Gastroesophageal sphincter (tissue), 4 donors: ENCODE measurements at regions not wholly inside any gene's neighbourhood (a gene's known extent, or its start where the extent isn't known, plus 50 kb on each side); places are given as distances from the start of the nearest gene placed in this dataset.

ENCODE experiments used
- ATAC-seq: fragments of 150-250 bp; one replicate; pipeline ENCODE4 v1.9.1; 2016; ENCODE audit warnings: mild to moderate bottlenecking, moderate library complexity
- H3K27ac ChIP-seq, 4 donors: fragments of 200-600 bp; sonication (generic) in 3 of 4; 1 replicate in 3 of 4; 2 replicates in 1 of 4; pipeline ENCODE4 v1.5.1; 2016 to 2019
- H3K27me3 ChIP-seq: fragments of 200-600 bp; sonication (generic); one replicate; pipeline ENCODE4 v1.5.1; 2019
- H3K36me3 ChIP-seq, 2 donors: fragments of 200-600 bp; sonication (generic); one replicate each; pipeline ENCODE4 v1.5.1; 2019; ENCODE audit warnings: control low read depth in 1 of 2
- H3K4me1 ChIP-seq, 3 donors: fragments of 200-600 bp; sonication (generic); 1 replicate in 2 of 3; 2 replicates in 1 of 3; pipeline ENCODE4 v1.5.1; 2016 to 2019; ENCODE audit warnings: control low read depth in 2 of 3
- H3K4me3 ChIP-seq, 2 donors: fragments of 200-600 bp; sonication (generic); one replicate each; pipeline ENCODE4 v1.5.1; 2019; ENCODE audit warnings: mild to moderate bottlenecking in 1 of 2, moderate library complexity in 1 of 2
- H3K9me3 ChIP-seq, 3 donors: fragments of 200-600 bp; sonication (generic); one replicate each; pipeline ENCODE4 v1.5.1; 2017 to 2019; ENCODE audit warnings: control low read depth in 2 of 3
- EP300 ChIP-seq: sonication (generic); formaldehyde crosslinking; IDR thresholded peaks from one replicate; pipeline ENCODE4 v1.6.1; 2017; ENCODE audit warnings: antibody characterized with exemption, mild to moderate bottlenecking
- POLR2A ChIP-seq, 2 donors: fragments of 450-650 bp; IDR thresholded peaks; one replicate each; pipeline ENCODE4 v1.6.1; 2017; ENCODE audit warnings: antibody characterized with exemption in 2 of 2, mild to moderate bottlenecking in 2 of 2, moderate library complexity in 1 of 2
- POLR2AphosphoS5 ChIP-seq: sonication (generic); formaldehyde crosslinking; IDR thresholded peaks from one replicate; pipeline ENCODE4 v1.6.1; 2017; ENCODE audit warnings: antibody characterized with exemption
- WGBS, 2 donors: methylation state at CpG; one replicate each; pipeline ENCODE4 v1.1.5; 2018; ENCODE audit warnings: low coverage in 1 of 2; 5-methylcytosine and 5-hydroxymethylcytosine counted together
- TF ChIP-seq, protein P1 (sequence below), 4 experiments: fragments of 200-600 bp in 2 of 4; fragments of 450-650 bp in 2 of 4; sonication (generic) in 1 of 4; IDR thresholded peaks; one replicate each; pipeline ENCODE4 v1.5.1; 2017 to 2019; ENCODE audit warnings: antibody characterized with exemption in 4 of 4, mild to moderate bottlenecking in 2 of 4, moderate library complexity in 2 of 4

DNA sequence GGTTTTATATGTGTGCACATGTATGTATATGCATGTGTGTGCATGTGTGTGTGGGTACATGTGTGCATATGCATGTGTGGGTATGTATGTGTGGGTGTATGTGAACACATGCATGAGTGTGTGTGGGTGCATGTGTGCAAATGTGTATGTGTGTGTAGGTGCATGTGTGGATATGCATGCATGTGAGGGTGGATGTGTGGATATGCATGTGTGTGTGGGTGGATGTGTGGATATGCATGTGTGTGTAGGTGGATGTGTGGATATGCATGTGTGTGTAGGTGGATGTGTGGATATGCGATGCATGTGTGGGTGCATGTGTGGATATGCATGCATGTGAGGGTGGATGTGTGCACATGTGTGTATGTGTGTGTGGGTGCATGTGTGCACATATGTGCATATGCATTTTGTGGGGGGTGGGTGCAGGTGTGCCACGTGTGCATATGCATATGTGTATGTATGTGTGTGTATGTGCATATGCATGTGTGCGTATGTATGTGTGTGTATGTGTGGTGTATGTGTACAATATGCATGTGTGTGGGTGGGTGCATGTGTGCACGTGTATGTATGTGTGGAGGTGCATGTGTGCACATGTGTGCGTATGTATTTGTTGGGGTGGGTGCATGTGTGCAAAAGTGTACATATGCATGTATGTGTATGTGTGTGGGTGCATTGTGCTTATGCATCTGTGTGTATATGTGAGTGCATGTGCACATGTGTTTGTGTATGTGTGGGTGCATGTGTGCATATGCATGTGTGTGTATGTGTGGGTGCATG, 144.2 kb downstream of the GAS1 start:
- Histone ChIP-seq H3K27ac (no peak overlapping the region), H3K9me3 (no peaks in the 10 kb centered on the region), H3K4me3 (no peak overlapping the region), H3K36me3 (no peaks in the 10 kb centered on the region), H3K27me3 (no peaks in the 10 kb centered on the region), H3K4me1 (peaks cover 0 to 15% (median 7%) of the 10 kb centered on the region in 3 donors)
- 93 to 96% methylated on average over 5 of the region's 5 CpGs for WGBS, 2 donors
- TF ChIP-seq POLR2AphosphoS5 (no peak), EP300 (no peak), POLR2A (IDR thresholded peaks at IDR 0.05) (no peak)
- TF ChIP-seq, protein P1, sequence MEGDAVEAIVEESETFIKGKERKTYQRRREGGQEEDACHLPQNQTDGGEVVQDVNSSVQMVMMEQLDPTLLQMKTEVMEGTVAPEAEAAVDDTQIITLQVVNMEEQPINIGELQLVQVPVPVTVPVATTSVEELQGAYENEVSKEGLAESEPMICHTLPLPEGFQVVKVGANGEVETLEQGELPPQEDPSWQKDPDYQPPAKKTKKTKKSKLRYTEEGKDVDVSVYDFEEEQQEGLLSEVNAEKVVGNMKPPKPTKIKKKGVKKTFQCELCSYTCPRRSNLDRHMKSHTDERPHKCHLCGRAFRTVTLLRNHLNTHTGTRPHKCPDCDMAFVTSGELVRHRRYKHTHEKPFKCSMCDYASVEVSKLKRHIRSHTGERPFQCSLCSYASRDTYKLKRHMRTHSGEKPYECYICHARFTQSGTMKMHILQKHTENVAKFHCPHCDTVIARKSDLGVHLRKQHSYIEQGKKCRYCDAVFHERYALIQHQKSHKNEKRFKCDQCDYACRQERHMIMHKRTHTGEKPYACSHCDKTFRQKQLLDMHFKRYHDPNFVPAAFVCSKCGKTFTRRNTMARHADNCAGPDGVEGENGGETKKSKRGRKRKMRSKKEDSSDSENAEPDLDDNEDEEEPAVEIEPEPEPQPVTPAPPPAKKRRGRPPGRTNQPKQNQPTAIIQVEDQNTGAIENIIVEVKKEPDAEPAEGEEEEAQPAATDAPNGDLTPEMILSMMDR (IDR thresholded peaks at IDR 0.05) = no peak
- ATAC-seq = no peak

GRCh38 chr9:86801246-86801645, 146.1 kb downstream of the GAS1 start:
- H3K9me3 ChIP-seq = no peaks in the 10 kb centered on the region
- WGBS, 2 donors = 14 to 18% methylated on average over 5 of the region's 5 CpGs
- ATAC-seq = peak; percentile 16

GRCh38 chr9:86800681-86801080, 146.6 kb downstream of the GAS1 start:
- 11 to 82% methylated on average over 2 to 3 of the region's 3 CpGs for WGBS, 2 donors
- no peak for ATAC-seq
- Histone ChIP-seq H3K27ac (peak overlapping the region in 1 of 4 donors; percentile 19), H3K27me3 (no peaks in the 10 kb centered on the region), H3K4me1 (peaks cover 0 to 26% (median 7%) of the 10 kb centered on the region in 3 donors), H3K4me3 (no peak overlapping the region), H3K9me3 (no peaks in the 10 kb centered on the region), H3K36me3 (no peaks in the 10 kb centered on the region)
- TF ChIP-seq, protein P1 (IDR thresholded peaks at IDR 0.05) = no peak
- TF ChIP-seq POLR2AphosphoS5 (no peak), EP300 (no peak), POLR2A (IDR thresholded peaks at IDR 0.05) (no peak)

More at GRCh38 chr9:86801246-86801645, 146.1 kb downstream of the GAS1 start:
- TF ChIP-seq EP300 (no peak), POLR2A (IDR thresholded peaks at IDR 0.05) (no peak), POLR2AphosphoS5 (no peak)
- TF ChIP-seq, protein P1 (IDR thresholded peaks at IDR 0.05) = no peak
- Histone ChIP-seq H3K4me1 (peaks cover 0 to 24% (median 7%) of the 10 kb centered on the region in 3 donors), H3K4me3 (no peak overlapping the region), H3K36me3 (no peaks in the 10 kb centered on the region), H3K27me3 (no peaks in the 10 kb centered on the region), H3K27ac (peak overlapping the region in 2 of 4 donors; percentile 19 to 44)

DNA sequence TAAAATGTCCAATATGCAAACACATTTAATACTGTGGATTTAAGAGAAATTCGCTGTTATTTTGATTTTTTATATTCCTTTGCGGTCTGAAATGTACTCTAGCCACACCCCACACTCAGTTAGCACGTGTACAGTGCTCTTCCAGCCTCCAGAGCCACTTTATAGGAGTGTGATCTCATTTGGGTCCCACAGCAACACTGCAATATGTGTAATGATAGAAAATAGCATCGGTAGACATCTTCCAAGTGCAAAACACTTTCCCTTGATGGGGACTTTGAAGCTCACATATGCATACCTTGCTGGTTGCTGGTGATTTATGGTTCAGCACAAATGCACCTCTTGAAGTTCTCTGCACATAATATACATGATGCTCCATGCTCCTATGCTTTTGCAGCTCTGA, 148.3 kb downstream of the GAS1 start:
- WGBS, 2 donors = 82 to 87% methylated on average over 3 to 4 of the region's 4 CpGs
- Histone ChIP-seq H3K9me3 (no peaks in the 10 kb centered on the region), H3K27me3 (no peaks in the 10 kb centered on the region), H3K4me1 (peaks cover 0 to 42% (median 10%) of the 10 kb centered on the region in 3 donors), H3K36me3 (no peaks in the 10 kb centered on the region), H3K27ac (no peak overlapping the region), H3K4me3 (no peak overlapping the region)
- ATAC-seq = no peak
- TF ChIP-seq, protein P1 (IDR thresholded peaks at IDR 0.05) = no peak
- TF ChIP-seq EP300 = no peak
- no peak for TF ChIP-seq POLR2A (IDR thresholded peaks at IDR 0.05)
- TF ChIP-seq POLR2AphosphoS5 = no peak

DNA sequence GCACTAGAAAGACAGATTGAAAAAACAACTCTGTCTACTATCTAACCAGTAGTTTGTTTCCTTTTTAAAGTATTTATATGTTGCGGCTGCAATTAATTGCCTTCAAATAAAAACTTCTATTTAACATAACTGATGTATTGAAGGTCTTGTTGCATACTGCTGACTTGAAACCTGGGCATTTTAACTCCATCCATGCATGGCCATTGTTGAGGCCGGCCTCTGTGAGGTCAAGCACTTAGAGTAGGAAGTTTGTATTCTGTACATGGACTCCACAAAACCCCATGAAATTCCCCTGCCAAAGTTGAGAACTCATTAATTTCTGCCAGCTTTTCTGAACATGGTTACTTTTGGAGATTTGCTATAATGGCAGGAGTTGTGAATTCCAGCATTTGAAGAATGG, 150.6 kb downstream of the GAS1 start:
- Histone ChIP-seq H3K36me3 (no peaks in the 10 kb centered on the region), H3K4me3 (no peak overlapping the region), H3K4me1 (peaks cover 0 to 42% (median 5%) of the 10 kb centered on the region in 3 donors), H3K27me3 (no peaks in the 10 kb centered on the region), H3K27ac (peak overlapping the region in 2 of 4 donors; percentile 32 to 41), H3K9me3 (no peaks in the 10 kb centered on the region)
- no peak for ATAC-seq
- TF ChIP-seq EP300 (no peak), POLR2A (IDR thresholded peaks at IDR 0.05) (no peak), POLR2AphosphoS5 (no peak)
- TF ChIP-seq, protein P1 (IDR thresholded peaks at IDR 0.05) = no peak
- WGBS, 2 donors = 78 to 91% methylated on average over 2 of the region's 2 CpGs
